Bronchial epithelial cell (primary cell): ENCODE measurements at regions not wholly inside any gene's neighbourhood (a gene's known extent, or its start where the extent isn't known, plus 50 kb on each side); places are given as distances from the start of the nearest gene placed in this dataset.

ENCODE experiments used
- DNase-seq: peaks from one replicate; pipeline ENCODE4 v3.0.0-alpha.2; 2010; ENCODE audit warnings: low read depth
- FAIRE-seq: peaks from 2 replicates; lab custom pipeline; 2011; peaks lifted over from hg19 to GRCh38; lab: Jason Lieb, UNC
- H3K27me3 ChIP-seq: 2 replicates; pipeline ENCODE4 v1.5.1; 2011; ENCODE audit warnings: low read length; ENCODE audit not compliant: control insufficient read depth, insufficient read depth
- H3K36me3 ChIP-seq: 2 replicates; pipeline ENCODE4 v1.5.1; 2011; ENCODE audit warnings: low read length; ENCODE audit not compliant: control insufficient read depth, insufficient read depth
- H3K4me3 ChIP-seq: 2 replicates; pipeline ENCODE4 v1.5.1; 2011; ENCODE audit warnings: mild to moderate bottlenecking, low read depth, low read length, control low read depth
- CTCF ChIP-seq: IDR thresholded peaks from 2 replicates; pipeline ENCODE4 v1.5.1; 2011; ENCODE audit warnings: mild to moderate bottlenecking, moderate library complexity, low read length, control low read depth, inconsistent platforms; ENCODE audit not compliant: insufficient read depth, severe bottlenecking

DNA sequence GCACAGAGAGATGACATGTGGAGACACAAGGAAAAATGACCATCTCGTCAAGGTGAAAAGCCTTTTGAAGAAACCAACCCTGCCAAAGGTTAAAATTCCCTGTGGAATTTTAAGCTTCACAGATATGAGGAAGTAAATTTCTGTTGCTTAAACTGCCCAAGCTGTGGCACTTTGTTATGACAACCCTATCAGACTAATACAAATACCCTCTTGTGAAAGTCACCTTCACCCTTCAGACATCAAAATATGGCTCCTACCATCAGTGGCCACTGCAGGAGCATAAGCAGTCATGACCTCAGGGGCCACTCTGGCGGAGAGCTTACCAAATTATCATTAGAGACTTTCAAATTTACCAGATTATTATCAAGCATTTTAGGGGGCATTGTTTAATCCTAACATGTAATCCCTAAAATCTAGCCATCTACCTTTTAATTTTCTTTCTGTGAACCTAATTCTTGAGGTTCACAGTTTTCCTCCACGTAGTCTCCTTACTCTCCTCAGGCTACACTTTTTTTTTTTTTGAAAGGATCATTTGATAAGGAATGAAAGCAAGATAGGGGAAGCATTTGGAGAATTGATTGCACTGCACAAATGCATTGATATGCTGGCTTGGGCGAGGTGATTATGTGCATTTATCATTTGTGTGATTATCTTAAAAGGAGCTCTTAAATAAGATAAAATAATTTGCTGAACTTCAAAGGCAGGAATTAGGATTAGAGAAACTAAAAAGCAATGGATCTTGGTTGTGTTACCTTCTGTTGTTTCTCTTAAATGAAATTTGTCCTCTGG is 90.3 kb downstream of the TMEM168 start:
- FAIRE-seq (no peak), DNase-seq (no peak)
- no peak for TF ChIP-seq CTCF
- H3K36me3 ChIP-seq, result no peaks in the 10 kb centered on the region
- H3K4me3 ChIP-seq, result no peak overlapping the region
- H3K27me3 ChIP-seq, result no peaks in the 10 kb centered on the region

DNA sequence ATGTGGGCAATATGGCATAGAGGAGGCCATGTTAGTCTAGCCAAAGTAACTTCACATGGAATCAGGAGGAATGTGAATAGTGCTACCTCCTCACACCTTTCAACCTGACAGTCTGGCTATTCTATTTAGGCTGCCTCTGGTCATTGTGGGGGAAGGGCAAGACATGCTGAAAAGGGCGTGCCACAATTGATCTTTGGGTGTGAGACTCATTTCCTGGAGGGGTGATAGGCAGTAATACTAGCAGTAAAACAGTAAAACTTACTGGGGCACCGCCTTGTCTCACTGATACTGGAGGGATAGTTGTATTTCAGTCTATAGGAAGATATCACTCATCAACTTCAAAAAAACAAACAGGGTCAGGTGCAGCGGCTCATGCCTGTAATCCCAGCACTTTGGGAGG is 88.7 kb downstream of the TMEM168 start:
- TF ChIP-seq CTCF, result no peak
- no peaks in the 10 kb centered on the region for H3K36me3 ChIP-seq
- no peaks in the 10 kb centered on the region for H3K27me3 ChIP-seq
- no peak overlapping the region for H3K4me3 ChIP-seq
- DNase-seq, result no peak
- FAIRE-seq, result no peak

DNA sequence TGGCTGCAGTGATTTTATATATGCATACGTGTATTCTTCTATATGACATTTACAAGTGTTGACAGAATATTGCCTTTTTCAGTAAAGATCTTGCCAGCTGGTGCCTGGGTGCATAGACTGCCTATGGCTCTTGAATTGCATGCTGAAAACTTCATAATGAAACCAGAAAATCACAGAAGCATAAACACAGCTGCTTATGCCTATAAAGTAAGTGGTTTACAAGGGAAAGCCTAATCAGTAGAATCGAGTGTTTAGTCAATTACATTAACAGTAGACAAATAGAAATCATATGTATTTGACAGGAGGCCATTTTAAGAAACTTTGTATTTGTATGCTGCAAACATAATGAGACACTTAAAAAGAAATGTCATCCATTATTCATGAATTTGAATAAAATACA is 82.5 kb downstream of the TMEM168 start:
- Histone ChIP-seq H3K4me3 (no peak overlapping the region), H3K27me3 (no peaks in the 10 kb centered on the region), H3K36me3 (no peaks in the 10 kb centered on the region)
- FAIRE-seq (no peak), DNase-seq (no peak)
- TF ChIP-seq CTCF, result no peak

- Histone ChIP-seq H3K27me3 (no peaks in the 10 kb centered on the region), H3K4me3 (no peak overlapping the region), H3K36me3 (no peaks in the 10 kb centered on the region)
- no peak for TF ChIP-seq CTCF
- FAIRE-seq, result no peak
- no peak for DNase-seq
These were observed 82.0 kb downstream of the TMEM168 start for GRCh38 chr7:112708236-112708635.
